GM12873 (cell line): ENCODE measurements at regions not wholly inside any gene's neighbourhood (a gene's known extent, or its start where the extent isn't known, plus 50 kb on each side); places are given as distances from the start of the nearest gene placed in this dataset.
A peak's percentile ranks its signal among the peaks of the same experiment; 100 is the strongest.

Experiments
- TF ChIP-seq, protein P1 (sequence below): IDR thresholded peaks from 2 replicates; pipeline ENCODE4 v1.5.1; 2012; ENCODE audit warnings: low read depth, mild to moderate bottlenecking, moderate library complexity, low read length, control low read depth; ENCODE audit not compliant: insufficient read depth; ENCODE audit errors: missing control alignments

- TF ChIP-seq, protein P1, sequence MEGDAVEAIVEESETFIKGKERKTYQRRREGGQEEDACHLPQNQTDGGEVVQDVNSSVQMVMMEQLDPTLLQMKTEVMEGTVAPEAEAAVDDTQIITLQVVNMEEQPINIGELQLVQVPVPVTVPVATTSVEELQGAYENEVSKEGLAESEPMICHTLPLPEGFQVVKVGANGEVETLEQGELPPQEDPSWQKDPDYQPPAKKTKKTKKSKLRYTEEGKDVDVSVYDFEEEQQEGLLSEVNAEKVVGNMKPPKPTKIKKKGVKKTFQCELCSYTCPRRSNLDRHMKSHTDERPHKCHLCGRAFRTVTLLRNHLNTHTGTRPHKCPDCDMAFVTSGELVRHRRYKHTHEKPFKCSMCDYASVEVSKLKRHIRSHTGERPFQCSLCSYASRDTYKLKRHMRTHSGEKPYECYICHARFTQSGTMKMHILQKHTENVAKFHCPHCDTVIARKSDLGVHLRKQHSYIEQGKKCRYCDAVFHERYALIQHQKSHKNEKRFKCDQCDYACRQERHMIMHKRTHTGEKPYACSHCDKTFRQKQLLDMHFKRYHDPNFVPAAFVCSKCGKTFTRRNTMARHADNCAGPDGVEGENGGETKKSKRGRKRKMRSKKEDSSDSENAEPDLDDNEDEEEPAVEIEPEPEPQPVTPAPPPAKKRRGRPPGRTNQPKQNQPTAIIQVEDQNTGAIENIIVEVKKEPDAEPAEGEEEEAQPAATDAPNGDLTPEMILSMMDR: no peak
Measured at GRCh38 chr14:80381807-80382363, 170.6 kb upstream of the DIO2 start.

GRCh38 chr14:80379035-80379434 lies 167.7 kb upstream of the DIO2 start:
- TF ChIP-seq, protein P1: no peak

DNA sequence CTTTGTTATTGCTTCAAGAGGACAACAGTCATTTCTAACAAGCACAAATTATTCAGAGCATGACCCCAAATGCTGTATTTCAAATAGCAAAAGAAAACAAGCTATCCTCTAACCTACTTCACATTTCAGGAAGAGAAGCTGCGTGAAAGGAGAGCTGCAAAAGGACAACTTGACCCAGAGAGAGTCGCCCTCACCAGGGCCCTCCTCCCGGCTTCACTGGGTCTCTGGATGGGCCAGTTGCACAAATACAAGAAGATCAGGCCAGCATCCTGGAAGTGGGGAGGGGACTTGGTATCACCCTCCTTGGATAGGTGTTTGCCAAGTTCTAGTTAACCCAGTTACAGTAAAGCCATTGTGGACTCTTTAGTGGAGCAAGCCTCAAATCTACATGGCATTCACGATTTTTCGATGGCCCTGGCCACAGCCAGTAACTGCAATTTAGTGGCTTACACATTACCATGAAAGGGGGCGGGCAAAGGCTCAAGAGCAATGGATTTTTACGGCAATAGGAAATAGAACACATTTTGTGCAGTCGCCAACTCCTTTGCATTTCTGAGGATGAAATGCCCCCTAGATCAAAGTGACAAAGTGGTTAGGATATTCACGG lies 166.9 kb upstream of the DIO2 start:
- TF ChIP-seq, protein P1: no peak

- TF ChIP-seq, protein P1: no peak
Measured at GRCh38 chr14:80364816-80365215, 153.5 kb upstream of the DIO2 start.

DNA sequence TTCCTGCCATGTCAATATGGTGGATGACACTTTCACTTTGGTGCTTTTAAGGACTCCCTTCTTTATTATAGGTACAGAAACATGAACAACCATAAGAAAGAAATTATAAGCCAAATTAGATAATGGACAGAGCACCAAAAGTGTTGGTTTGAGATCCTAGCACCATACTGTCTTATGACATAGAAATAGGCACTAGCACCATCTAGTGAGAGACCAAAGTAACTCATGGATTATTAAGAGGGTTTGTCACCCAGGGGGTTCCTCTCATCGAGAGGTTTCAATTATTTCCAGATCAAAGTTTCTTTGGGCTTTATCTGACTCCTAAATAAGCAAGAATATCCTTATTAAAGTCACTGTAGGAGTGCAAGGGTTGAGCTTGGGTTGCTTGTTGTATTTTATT lies 153.0 kb upstream of the DIO2 start:
- TF ChIP-seq, protein P1: peak; percentile 27

DNA sequence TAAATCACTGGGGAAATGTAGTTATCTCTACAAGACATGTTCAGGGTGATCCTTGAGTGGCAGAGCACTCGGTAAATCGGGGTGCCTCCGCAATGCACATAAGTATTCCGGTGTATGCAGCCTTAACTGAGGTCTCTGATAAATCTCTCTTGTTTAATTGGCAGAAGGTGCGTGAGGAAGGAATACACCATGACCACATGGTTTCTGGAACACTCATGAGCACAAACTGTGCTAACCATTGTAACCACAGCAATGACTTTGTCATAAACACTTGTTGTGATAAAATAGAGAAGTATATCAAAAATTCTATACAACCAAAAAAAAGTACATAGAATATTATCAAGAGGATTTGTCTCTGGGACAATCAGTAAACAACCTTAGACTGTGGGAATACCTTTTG lies 146.8 kb upstream of the DIO2 start:
- TF ChIP-seq, protein P1: no peak

GRCh38 chr14:80356413-80356812 lies 145.1 kb upstream of the DIO2 start:
- TF ChIP-seq, protein P1: peak; percentile 34
